ENCODE measurements at regions not wholly inside any gene's neighbourhood (a gene's known extent, or its start where the extent isn't known, plus 50 kb on each side); places are given as distances from the start of the nearest gene placed in this dataset.

DNA sequence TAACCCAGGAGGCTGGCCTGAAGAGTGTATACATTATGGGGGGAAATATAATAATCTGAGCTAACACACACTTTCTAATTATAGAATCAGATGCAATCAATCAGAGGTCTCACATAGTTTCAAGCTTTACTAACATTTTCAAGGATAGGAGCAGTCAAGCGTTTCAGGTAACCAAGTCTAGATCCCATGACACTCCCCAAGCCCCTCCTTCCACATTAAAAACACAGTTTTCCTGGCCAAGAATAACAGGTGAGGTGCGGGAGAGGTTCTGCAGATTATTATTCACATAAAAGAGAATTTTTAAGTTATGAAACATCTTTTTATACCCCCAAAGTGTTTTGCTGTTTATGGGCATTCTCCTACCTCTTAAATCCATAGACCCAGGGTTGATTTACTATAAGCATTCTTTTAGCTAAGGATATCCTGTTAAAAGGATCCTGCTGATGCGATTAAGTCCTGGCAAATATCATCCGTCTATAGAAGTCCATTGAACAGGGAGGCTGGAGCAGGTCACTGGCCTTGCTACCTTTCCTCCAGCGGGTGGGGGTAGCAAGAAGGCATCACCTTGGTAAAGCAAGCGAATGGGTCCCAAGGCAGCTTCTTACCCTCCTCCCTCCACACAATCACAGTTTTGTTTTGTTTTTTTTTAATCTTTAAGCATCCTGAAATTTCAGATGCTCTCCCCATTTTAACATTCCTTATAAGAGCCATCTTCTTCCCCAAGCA lies 104.7 kb upstream of the GPM6A start:
- TF ChIP-seq, protein P1, sequence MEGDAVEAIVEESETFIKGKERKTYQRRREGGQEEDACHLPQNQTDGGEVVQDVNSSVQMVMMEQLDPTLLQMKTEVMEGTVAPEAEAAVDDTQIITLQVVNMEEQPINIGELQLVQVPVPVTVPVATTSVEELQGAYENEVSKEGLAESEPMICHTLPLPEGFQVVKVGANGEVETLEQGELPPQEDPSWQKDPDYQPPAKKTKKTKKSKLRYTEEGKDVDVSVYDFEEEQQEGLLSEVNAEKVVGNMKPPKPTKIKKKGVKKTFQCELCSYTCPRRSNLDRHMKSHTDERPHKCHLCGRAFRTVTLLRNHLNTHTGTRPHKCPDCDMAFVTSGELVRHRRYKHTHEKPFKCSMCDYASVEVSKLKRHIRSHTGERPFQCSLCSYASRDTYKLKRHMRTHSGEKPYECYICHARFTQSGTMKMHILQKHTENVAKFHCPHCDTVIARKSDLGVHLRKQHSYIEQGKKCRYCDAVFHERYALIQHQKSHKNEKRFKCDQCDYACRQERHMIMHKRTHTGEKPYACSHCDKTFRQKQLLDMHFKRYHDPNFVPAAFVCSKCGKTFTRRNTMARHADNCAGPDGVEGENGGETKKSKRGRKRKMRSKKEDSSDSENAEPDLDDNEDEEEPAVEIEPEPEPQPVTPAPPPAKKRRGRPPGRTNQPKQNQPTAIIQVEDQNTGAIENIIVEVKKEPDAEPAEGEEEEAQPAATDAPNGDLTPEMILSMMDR (IDR thresholded peaks at IDR 0.05; ENCODE audit: insufficient read depth, low read length, poor library complexity, severe bottlenecking), result no peak
- TF ChIP-seq EZH2phosphoT487 (conservative IDR thresholded peaks at IDR 0.05; ENCODE audit: low read length), result no peak
